Muscle layer of duodenum (tissue), 2 donors: ENCODE measurements at regions not wholly inside any gene's neighbourhood (a gene's known extent, or its start where the extent isn't known, plus 50 kb on each side); places are given as distances from the start of the nearest gene placed in this dataset.

ENCODE experiments used
- H3K27ac ChIP-seq: one replicate; pipeline ENCODE4 v1.7.0; 2013; ENCODE audit warnings: mild to moderate bottlenecking, low read length
- H3K27me3 ChIP-seq: one replicate; pipeline ENCODE4 v1.7.0; 2013; ENCODE audit warnings: low read depth, mild to moderate bottlenecking, control low read depth, low read length
- H3K36me3 ChIP-seq, 2 donors: one replicate each; pipeline ENCODE4 v1.7.0; 2013; ENCODE audit warnings: low read length in 2 of 2, control low read depth in 1 of 2, mild to moderate bottlenecking in 1 of 2; ENCODE audit not compliant: insufficient read depth in 2 of 2, control insufficient read depth in 1 of 2
- H3K4me1 ChIP-seq, 2 donors: one replicate each; pipeline ENCODE4 v1.7.0; 2013; ENCODE audit warnings: low read length in 2 of 2, mild to moderate bottlenecking in 2 of 2, control low read depth in 1 of 2, moderate library complexity in 1 of 2; ENCODE audit not compliant: insufficient read depth in 2 of 2, control insufficient read depth in 1 of 2
- H3K4me3 ChIP-seq, 2 donors: one replicate each; pipeline ENCODE4 v1.7.0; 2013; ENCODE audit warnings: low read length in 2 of 2, low read depth in 1 of 2, mild to moderate bottlenecking in 1 of 2
- H3K9me3 ChIP-seq, 2 donors: one replicate each; pipeline ENCODE4 v1.7.0; 2013; ENCODE audit warnings: low read length in 2 of 2, control low read depth in 1 of 2, mild to moderate bottlenecking in 1 of 2; ENCODE audit not compliant: control insufficient read depth in 1 of 2
- donor health status: healthy.

DNA sequence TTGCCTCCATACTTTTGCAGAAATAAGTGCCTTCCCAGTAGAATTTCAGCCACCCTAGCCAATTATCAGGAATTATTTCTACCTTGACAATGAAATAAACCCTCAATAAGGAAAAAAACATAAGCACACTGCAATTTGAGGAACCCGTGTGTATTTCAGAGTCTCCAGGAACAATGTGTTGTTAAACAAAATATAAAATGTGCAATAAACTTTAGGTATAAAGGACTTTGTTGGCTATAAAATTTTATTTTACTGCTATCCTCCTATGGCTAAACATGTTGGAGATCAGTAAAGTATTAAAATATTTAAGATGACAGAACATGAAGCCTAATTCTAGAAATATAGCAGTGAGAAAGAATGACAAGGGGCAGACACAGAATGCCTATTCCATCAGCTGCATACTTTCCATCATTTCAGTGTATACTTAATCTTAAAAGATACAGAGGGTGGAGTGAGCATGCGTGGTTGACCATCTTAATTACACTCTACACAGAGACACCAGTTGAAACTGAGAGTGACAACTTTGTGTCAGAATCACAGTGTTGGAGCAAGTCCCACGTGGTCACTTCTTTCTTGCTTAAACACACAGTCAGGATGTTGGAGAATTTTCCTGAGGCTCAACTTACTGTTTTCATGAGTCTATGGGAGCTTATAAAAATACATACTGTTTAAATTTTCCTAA, 79.0 kb upstream of the SUCLG2 start:
- no peaks in the 10 kb centered on the region for H3K27me3 ChIP-seq
- H3K27ac ChIP-seq: no peak overlapping the region
- H3K36me3 ChIP-seq: no peaks in the 10 kb centered on the region
- H3K4me1 ChIP-seq: no peaks in the 10 kb centered on the region
- H3K9me3 ChIP-seq: no peaks in the 10 kb centered on the region
- H3K4me3 ChIP-seq: no peak overlapping the region

DNA sequence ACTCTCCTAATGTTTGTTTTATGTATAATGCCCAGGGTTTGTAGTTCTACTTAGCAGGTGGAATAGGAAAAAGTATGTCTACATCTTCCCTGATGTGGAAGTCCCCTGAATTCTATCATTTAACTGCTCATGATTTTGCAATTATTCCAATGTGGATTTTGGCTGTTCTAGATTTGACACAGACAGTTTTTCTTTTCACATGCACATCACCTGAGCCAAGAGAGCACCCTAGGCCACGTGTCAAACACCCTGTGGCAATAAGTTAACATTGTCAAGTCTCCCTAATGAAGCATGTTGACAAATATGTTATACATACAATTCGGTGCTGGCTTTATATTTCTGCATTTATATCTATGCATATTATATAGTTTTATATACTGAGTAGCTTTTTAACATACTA, 70.0 kb upstream of the SUCLG2 start:
- Histone ChIP-seq H3K27ac (no peak overlapping the region), H3K27me3 (no peaks in the 10 kb centered on the region), H3K4me1 (no peaks in the 10 kb centered on the region), H3K4me3 (no peak overlapping the region), H3K36me3 (no peaks in the 10 kb centered on the region), H3K9me3 (peaks cover 0 to 6% of the 10 kb centered on the region in 2 donors)

- Histone ChIP-seq H3K9me3 (peaks cover 0 to 6% of the 10 kb centered on the region in 2 donors), H3K27ac (no peak overlapping the region), H3K4me3 (no peak overlapping the region), H3K36me3 (no peaks in the 10 kb centered on the region), H3K27me3 (no peaks in the 10 kb centered on the region), H3K4me1 (no peaks in the 10 kb centered on the region)
Measured at GRCh38 chr3:67723863-67724262, 69.5 kb upstream of the SUCLG2 start.

GRCh38 chr3:67719333-67719732, 64.9 kb upstream of the SUCLG2 start:
- Histone ChIP-seq H3K27ac (no peak overlapping the region), H3K4me3 (no peak overlapping the region), H3K36me3 (no peaks in the 10 kb centered on the region), H3K27me3 (no peaks in the 10 kb centered on the region), H3K4me1 (no peaks in the 10 kb centered on the region), H3K9me3 (peaks cover 0 to 3% of the 10 kb centered on the region in 2 donors)

DNA sequence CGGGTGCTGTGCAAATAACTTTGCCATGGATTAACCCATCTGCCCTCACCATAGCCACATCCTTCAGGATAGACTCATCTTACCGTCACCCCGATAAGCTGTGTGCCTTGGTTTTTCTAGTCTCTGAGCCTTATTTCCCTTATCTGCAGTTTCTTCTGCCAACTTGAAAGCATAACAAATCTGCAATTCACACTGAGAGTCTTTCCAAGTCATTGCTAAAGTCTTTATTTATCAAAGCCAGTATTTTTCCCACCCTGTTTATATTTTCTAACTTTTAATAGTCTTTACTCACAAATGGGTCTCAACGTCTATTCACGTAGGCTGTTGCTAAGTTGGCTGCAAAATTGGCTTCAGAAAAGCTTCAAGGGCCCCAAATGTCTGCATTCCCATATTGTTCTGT, 61.6 kb upstream of the SUCLG2 start:
- Histone ChIP-seq H3K4me3 (no peak overlapping the region), H3K27me3 (no peaks in the 10 kb centered on the region)

DNA sequence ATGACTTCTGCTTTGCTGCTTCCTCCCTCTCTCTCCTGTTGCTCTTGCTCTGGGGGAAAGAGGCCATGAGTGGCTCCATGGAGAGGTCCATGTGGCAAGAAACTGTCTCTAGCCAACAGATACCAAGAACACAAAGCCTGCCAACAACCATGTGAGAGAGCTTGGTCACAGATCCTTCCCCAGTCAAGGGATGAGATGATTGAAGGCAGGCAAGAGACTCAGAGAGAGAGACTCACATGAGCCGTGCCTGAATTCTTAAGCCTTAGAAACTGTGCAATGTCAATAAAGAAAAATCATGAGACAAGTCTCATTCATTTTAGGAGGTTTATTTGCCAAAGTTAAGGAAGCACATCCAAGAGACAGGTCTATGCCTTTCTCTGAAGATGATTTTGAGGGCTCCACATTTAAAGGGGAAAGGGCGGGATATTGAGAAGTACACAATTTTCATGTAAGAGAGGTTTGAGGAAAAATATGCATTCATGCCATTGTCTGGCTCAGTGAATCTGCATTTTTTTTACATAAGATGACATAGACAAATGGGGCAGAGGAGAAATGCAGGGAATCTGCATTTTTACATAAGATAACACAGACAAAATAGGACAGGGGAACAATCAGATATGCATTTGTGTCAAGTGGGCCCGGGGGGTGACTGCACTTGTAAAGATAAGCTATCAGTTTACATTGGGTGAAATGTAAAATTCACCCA, 59.5 kb upstream of the SUCLG2 start:
- Histone ChIP-seq H3K27ac (no peak overlapping the region), H3K4me3 (no peak overlapping the region), H3K4me1 (no peaks in the 10 kb centered on the region), H3K9me3 (no peaks in the 10 kb centered on the region), H3K36me3 (no peaks in the 10 kb centered on the region), H3K27me3 (no peaks in the 10 kb centered on the region)

More for the DNA sequence above, 61.6 kb upstream of the SUCLG2 start:
- no peaks in the 10 kb centered on the region for H3K4me1 ChIP-seq
- peaks cover 0 to 3% of the 10 kb centered on the region in 2 donors for H3K9me3 ChIP-seq
- no peaks in the 10 kb centered on the region for H3K36me3 ChIP-seq
- no peak overlapping the region for H3K27ac ChIP-seq

DNA sequence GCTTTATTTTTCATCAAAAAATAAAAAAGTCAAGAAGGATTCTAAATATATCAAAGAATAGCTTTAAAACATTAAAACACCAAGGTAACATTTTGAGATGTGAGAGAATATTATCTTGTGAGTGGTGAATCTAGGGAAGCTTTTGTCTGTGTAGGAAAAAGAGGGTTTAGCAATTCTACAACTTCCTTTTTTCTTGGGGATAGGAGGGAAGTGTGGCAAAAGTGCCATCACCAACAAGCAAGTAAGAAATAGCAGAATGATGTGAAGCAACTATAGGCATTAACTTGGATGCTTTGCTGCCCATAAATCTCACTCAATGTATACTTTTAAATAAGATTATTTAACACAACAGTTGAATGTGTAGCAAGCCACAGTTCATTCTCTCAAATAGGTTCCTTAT, 57.8 kb upstream of the SUCLG2 start:
- Histone ChIP-seq H3K4me1 (no peaks in the 10 kb centered on the region), H3K27ac (no peak overlapping the region)

DNA sequence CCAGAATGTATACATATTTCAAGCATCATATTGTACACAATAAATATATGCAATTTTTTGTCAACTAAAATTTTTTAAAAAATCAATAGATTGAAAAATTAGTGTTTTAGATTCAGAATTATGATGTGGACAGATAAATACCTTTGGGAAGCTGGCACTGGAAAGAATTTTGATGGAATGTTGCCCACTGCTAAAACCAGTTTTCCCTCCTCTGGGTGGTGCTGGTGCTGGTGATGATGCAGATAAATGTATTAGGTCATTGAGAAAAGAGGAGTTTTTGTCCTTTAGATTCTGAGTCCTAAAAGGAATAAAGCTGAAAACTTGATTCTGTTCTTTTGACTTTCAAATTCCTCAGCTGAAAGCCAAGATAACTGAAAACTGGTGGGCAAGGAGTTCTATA, 56.0 kb upstream of the SUCLG2 start:
- H3K4me3 ChIP-seq: no peak overlapping the region
- H3K27ac ChIP-seq: no peak overlapping the region
- no peaks in the 10 kb centered on the region for H3K4me1 ChIP-seq
- H3K9me3 ChIP-seq: no peaks in the 10 kb centered on the region
- H3K27me3 ChIP-seq: no peaks in the 10 kb centered on the region
- no peaks in the 10 kb centered on the region for H3K36me3 ChIP-seq

More for the DNA sequence above, 57.8 kb upstream of the SUCLG2 start:
- no peaks in the 10 kb centered on the region for H3K9me3 ChIP-seq
- no peaks in the 10 kb centered on the region for H3K27me3 ChIP-seq
- H3K4me3 ChIP-seq: no peak overlapping the region
- no peaks in the 10 kb centered on the region for H3K36me3 ChIP-seq

DNA sequence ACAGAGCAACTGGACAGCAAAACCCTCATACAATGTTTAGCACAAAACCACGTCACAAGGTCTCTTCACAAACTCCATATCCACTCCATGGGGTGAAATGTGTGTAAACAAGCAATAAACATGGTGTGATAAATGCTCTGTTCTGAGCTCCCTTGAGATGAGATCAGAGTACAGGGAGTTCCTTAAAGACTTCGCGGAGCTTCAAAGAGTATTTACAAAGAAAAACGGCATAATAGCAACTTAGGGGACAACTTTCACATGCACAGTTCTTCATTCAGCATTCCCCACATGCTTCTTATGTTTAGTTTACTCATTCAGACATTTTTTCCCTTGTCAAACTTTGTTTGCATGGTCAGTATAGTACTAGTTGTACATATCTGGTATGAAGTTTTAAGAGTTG, 52.5 kb upstream of the SUCLG2 start:
- no peaks in the 10 kb centered on the region for H3K9me3 ChIP-seq
- H3K27ac ChIP-seq: no peak overlapping the region
- H3K27me3 ChIP-seq: no peaks in the 10 kb centered on the region
- H3K36me3 ChIP-seq: no peaks in the 10 kb centered on the region
- no peak overlapping the region for H3K4me3 ChIP-seq
- H3K4me1 ChIP-seq: no peaks in the 10 kb centered on the region

- Histone ChIP-seq H3K4me1 (no peaks in the 10 kb centered on the region), H3K27me3 (no peaks in the 10 kb centered on the region), H3K27ac (no peak overlapping the region), H3K36me3 (no peaks in the 10 kb centered on the region), H3K4me3 (no peak overlapping the region), H3K9me3 (no peaks in the 10 kb centered on the region)
Measured at GRCh38 chr3:67704322-67704721, 49.9 kb upstream of the SUCLG2 start.
